ENCODE measurements at regions not wholly inside any gene's neighbourhood (a gene's known extent, or its start where the extent isn't known, plus 50 kb on each side); places are given as distances from the start of the nearest gene placed in this dataset.

DNA sequence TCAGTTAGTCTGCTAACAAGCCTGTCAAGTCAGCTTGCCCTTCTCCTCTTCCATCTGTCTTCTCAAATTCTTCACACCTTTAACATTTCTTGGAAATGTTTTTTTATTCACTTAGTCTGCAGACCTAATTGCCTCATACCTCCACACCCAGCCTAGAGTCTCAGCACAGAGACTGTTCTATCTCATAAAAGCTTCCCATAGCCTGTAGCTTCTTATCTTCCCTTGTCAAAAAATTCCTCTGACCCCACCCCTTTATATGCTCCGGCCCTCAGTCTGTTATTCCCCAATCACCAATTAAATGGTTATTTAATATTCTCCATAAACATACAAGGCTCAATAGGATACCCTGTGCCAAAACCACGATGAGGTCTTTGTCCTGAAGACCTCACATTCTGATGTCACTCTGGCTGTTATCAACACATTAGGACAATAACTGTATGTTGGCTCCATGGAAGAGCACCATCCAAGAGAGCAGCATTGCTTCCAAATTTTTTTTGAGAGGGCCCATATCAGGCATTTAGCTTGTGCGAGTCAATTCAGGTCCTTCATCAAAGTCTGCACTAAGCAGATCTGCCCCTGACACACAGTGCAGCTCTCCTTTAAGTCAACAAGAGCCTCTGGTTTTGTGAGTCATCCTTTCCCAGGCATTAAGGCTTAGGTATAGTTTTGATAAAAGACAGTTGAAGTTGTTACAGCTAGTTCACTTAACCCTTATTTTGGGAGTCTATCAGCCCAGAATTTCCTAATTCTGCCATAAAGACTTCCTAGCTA is 83.2 kb upstream of the TBX18 start:
- Histone ChIP-seq H3K27me3 (ENCODE audit: control insufficient read depth in 4 of 4, insufficient read depth in 4 of 4, low read length in 3 of 4) (no peaks in the 10 kb centered on the region), H3K36me3 (ENCODE audit: control insufficient read depth in 4 of 4, insufficient read depth in 3 of 4, low read depth in 1 of 4, low read length in 3 of 4) (no peaks in the 10 kb centered on the region), H3K4me1 (ENCODE audit: control insufficient read depth in 4 of 4, insufficient read depth in 4 of 4, low read length in 3 of 4) (peaks cover 0 to 9% (median 2%) of the 10 kb centered on the region in 4 donors), H3K4me3 (ENCODE audit: low read depth in 1 of 3, low read length in 3 of 3) (no peak overlapping the region), H3K9me3 (ENCODE audit: control insufficient read depth in 4 of 4, low read length in 3 of 4) (no peaks in the 10 kb centered on the region), H3K9ac (ENCODE audit: low read depth in 1 of 2, low read length in 2 of 2) (no peak overlapping the region), H3K27ac (ENCODE audit: low read depth in 1 of 2, low read length in 2 of 2) (no peak overlapping the region)
- DNase-seq (ENCODE audit: low spot score), result no peak
- TF ChIP-seq HNF4A (conservative IDR thresholded peaks at IDR 0.05), result no peak
- no peak for TF ChIP-seq RAD21 (IDR thresholded peaks at IDR 0.05)
- TF ChIP-seq EGR1 (IDR thresholded peaks at IDR 0.05; ENCODE audit: low read depth in 2 of 2), result no peak
- TF ChIP-seq, protein P1, sequence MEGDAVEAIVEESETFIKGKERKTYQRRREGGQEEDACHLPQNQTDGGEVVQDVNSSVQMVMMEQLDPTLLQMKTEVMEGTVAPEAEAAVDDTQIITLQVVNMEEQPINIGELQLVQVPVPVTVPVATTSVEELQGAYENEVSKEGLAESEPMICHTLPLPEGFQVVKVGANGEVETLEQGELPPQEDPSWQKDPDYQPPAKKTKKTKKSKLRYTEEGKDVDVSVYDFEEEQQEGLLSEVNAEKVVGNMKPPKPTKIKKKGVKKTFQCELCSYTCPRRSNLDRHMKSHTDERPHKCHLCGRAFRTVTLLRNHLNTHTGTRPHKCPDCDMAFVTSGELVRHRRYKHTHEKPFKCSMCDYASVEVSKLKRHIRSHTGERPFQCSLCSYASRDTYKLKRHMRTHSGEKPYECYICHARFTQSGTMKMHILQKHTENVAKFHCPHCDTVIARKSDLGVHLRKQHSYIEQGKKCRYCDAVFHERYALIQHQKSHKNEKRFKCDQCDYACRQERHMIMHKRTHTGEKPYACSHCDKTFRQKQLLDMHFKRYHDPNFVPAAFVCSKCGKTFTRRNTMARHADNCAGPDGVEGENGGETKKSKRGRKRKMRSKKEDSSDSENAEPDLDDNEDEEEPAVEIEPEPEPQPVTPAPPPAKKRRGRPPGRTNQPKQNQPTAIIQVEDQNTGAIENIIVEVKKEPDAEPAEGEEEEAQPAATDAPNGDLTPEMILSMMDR (IDR thresholded peaks at IDR 0.05; ENCODE audit: low read depth, low read length, missing input control), result no peak
- TF ChIP-seq, protein P2, sequence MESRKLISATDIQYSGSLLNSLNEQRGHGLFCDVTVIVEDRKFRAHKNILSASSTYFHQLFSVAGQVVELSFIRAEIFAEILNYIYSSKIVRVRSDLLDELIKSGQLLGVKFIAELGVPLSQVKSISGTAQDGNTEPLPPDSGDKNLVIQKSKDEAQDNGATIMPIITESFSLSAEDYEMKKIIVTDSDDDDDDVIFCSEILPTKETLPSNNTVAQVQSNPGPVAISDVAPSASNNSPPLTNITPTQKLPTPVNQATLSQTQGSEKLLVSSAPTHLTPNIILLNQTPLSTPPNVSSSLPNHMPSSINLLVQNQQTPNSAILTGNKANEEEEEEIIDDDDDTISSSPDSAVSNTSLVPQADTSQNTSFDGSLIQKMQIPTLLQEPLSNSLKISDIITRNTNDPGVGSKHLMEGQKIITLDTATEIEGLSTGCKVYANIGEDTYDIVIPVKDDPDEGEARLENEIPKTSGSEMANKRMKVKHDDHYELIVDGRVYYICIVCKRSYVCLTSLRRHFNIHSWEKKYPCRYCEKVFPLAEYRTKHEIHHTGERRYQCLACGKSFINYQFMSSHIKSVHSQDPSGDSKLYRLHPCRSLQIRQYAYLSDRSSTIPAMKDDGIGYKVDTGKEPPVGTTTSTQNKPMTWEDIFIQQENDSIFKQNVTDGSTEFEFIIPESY (IDR thresholded peaks at IDR 0.05), result no peak
- TF ChIP-seq RXRA (IDR thresholded peaks at IDR 0.05), result no peak
- no peak for TF ChIP-seq NR2F2 (IDR thresholded peaks at IDR 0.05)
- no peak for TF ChIP-seq YY1 (IDR thresholded peaks at IDR 0.05)
- TF ChIP-seq FOXA1 (IDR thresholded peaks at IDR 0.05), result no peak
- no peak for TF ChIP-seq HNF4G (IDR thresholded peaks at IDR 0.05)
- TF ChIP-seq, protein P3, sequence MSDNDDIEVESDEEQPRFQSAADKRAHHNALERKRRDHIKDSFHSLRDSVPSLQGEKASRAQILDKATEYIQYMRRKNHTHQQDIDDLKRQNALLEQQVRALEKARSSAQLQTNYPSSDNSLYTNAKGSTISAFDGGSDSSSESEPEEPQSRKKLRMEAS (IDR thresholded peaks at IDR 0.05), result no peak
- TF ChIP-seq SP1 (IDR thresholded peaks at IDR 0.05), result no peak
- TF ChIP-seq FOXA2 (IDR thresholded peaks at IDR 0.05), result no peak
- TF ChIP-seq JUND (IDR thresholded peaks at IDR 0.05), result no peak
- TF ChIP-seq TAF1 (conservative IDR thresholded peaks at IDR 0.05), result no peak
- TF ChIP-seq, protein P4, sequence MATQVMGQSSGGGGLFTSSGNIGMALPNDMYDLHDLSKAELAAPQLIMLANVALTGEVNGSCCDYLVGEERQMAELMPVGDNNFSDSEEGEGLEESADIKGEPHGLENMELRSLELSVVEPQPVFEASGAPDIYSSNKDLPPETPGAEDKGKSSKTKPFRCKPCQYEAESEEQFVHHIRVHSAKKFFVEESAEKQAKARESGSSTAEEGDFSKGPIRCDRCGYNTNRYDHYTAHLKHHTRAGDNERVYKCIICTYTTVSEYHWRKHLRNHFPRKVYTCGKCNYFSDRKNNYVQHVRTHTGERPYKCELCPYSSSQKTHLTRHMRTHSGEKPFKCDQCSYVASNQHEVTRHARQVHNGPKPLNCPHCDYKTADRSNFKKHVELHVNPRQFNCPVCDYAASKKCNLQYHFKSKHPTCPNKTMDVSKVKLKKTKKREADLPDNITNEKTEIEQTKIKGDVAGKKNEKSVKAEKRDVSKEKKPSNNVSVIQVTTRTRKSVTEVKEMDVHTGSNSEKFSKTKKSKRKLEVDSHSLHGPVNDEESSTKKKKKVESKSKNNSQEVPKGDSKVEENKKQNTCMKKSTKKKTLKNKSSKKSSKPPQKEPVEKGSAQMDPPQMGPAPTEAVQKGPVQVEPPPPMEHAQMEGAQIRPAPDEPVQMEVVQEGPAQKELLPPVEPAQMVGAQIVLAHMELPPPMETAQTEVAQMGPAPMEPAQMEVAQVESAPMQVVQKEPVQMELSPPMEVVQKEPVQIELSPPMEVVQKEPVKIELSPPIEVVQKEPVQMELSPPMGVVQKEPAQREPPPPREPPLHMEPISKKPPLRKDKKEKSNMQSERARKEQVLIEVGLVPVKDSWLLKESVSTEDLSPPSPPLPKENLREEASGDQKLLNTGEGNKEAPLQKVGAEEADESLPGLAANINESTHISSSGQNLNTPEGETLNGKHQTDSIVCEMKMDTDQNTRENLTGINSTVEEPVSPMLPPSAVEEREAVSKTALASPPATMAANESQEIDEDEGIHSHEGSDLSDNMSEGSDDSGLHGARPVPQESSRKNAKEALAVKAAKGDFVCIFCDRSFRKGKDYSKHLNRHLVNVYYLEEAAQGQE (IDR thresholded peaks at IDR 0.05), result no peak
- TF ChIP-seq, protein P5, sequence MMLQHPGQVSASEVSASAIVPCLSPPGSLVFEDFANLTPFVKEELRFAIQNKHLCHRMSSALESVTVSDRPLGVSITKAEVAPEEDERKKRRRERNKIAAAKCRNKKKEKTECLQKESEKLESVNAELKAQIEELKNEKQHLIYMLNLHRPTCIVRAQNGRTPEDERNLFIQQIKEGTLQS (IDR thresholded peaks at IDR 0.05), result no peak
- no peak for TF ChIP-seq GABPA (IDR thresholded peaks at IDR 0.05 in 1 of 2, conservative IDR thresholded peaks at IDR 0.05 in 1 of 2)
- 70% methylated on average over 3 of the region's 3 CpGs for WGBS
